ENCODE measurements at regions not wholly inside any gene's neighbourhood (a gene's known extent, or its start where the extent isn't known, plus 50 kb on each side); places are given as distances from the start of the nearest gene placed in this dataset.

DNA sequence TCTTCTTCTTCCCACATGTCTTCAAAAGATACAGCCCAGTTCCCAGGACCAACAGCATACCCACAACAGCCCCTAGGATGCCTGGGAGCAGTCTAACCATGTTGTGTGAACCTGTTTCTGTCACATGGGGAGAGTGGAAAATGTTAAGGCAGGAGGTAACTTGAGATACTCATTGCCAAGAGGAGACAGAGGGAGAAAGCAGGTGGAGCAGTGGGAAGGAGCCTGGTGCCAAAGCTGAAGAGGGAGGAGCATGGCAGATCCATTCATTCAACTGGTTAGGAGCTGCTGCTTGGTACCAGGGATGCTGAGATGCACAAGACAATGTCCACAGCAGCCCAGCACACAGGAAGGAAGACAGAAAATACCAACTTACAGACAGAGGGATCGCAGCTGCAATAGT is 149.8 kb upstream of the ETV3 start:
- Mint-ChIP-seq H3K9me3 (no peaks in the 10 kb centered on the region; the same call in 2 of the 3 replicates), H3K27ac (no peak overlapping the region), H3K4me1 (no peaks in the 10 kb centered on the region), H3K27me3 (ENCODE audit: insufficient read depth, low read depth, poor library complexity) (peaks cover 6% of the 10 kb centered on the region), H3K36me3 (ENCODE audit: low read depth) (no peaks in the 10 kb centered on the region), H3K4me3 (no peak overlapping the region)
- TF ChIP-seq STAT1 (IDR thresholded peaks at IDR 0.05; ENCODE audit: unreplicated experiment) (no peak), NANOG (IDR thresholded peaks at IDR 0.05; ENCODE audit: borderline replicate concordance) (no peak), EZH2 (IDR thresholded peaks at IDR 0.05; ENCODE audit: low read depth, unreplicated experiment) (no peak), JUNB (IDR thresholded peaks at IDR 0.05; ENCODE audit: unreplicated experiment) (no peak), EZH2phosphoT487 (IDR thresholded peaks at IDR 0.05; ENCODE audit: unreplicated experiment) (no peak)
- TF ChIP-seq, protein P1, sequence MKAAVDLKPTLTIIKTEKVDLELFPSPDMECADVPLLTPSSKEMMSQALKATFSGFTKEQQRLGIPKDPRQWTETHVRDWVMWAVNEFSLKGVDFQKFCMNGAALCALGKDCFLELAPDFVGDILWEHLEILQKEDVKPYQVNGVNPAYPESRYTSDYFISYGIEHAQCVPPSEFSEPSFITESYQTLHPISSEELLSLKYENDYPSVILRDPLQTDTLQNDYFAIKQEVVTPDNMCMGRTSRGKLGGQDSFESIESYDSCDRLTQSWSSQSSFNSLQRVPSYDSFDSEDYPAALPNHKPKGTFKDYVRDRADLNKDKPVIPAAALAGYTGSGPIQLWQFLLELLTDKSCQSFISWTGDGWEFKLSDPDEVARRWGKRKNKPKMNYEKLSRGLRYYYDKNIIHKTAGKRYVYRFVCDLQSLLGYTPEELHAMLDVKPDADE (IDR thresholded peaks at IDR 0.05) = no peak
- TF ChIP-seq, protein P2, sequence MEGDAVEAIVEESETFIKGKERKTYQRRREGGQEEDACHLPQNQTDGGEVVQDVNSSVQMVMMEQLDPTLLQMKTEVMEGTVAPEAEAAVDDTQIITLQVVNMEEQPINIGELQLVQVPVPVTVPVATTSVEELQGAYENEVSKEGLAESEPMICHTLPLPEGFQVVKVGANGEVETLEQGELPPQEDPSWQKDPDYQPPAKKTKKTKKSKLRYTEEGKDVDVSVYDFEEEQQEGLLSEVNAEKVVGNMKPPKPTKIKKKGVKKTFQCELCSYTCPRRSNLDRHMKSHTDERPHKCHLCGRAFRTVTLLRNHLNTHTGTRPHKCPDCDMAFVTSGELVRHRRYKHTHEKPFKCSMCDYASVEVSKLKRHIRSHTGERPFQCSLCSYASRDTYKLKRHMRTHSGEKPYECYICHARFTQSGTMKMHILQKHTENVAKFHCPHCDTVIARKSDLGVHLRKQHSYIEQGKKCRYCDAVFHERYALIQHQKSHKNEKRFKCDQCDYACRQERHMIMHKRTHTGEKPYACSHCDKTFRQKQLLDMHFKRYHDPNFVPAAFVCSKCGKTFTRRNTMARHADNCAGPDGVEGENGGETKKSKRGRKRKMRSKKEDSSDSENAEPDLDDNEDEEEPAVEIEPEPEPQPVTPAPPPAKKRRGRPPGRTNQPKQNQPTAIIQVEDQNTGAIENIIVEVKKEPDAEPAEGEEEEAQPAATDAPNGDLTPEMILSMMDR (conservative IDR thresholded peaks at IDR 0.05; ENCODE audit: low read depth in 2 of 2) = no peak
- no peaks in the 10 kb centered on the region for H4K20me1 ChIP-seq (replicated peaks; ENCODE audit: insufficient read depth)
- no peaks in the 10 kb centered on the region for H3K27me3 ChIP-seq (ENCODE audit: insufficient read depth)
- no peaks in the 10 kb centered on the region for H3F3A ChIP-seq (replicated peaks; ENCODE audit: low read depth)
- no peak overlapping the region for H3K4me3 ChIP-seq
- H3K9me2 ChIP-seq (ENCODE audit: insufficient read depth) = peaks cover 8% of the 10 kb centered on the region; the same call in 1 of the 2 replicates
- no peak overlapping the region for H2AFZ ChIP-seq
- H3K36me3 ChIP-seq (ENCODE audit: insufficient read depth) = no peaks in the 10 kb centered on the region
- H3K27ac ChIP-seq (ENCODE audit: low read depth) = no peak overlapping the region
- no peak for DNase-seq (ENCODE audit: low spot score)
- no peaks in the 10 kb centered on the region for H3K79me2 ChIP-seq (replicated peaks; ENCODE audit: insufficient read depth)
- no peaks in the 10 kb centered on the region for H3K4me1 ChIP-seq (ENCODE audit: insufficient read depth)
- H3K4me2 ChIP-seq = no peak overlapping the region
- ATAC-seq = no peak

DNA sequence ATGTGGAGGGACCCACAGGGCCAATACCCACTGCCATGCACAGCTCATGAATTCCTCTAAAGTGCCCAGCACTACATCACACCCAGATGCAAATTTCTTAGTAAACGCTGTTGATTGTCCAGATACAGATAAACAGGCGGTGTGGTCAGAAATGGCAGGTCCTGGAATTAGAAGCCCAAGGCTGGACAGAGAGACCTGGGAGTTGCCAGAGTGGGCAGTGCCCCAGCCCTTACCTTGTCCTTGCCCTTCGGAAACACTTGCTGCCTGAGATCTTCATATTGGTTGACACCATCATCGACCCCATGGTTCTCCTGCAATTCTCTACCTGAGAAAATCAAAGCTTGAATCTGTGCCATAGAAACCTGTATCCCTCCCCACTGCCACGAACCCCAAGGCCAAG is 149.3 kb upstream of the ETV3 start:
- no peak overlapping the region for H3K4me3 ChIP-seq
- no peaks in the 10 kb centered on the region for H3K79me2 ChIP-seq (replicated peaks; ENCODE audit: insufficient read depth)
- H2AFZ ChIP-seq = no peak overlapping the region
- H3K4me3 Mint-ChIP-seq = no peak overlapping the region
- no peaks in the 10 kb centered on the region for H3K36me3 ChIP-seq (ENCODE audit: insufficient read depth)
- H3K4me1 ChIP-seq (ENCODE audit: insufficient read depth) = no peaks in the 10 kb centered on the region
- H4K20me1 ChIP-seq (replicated peaks; ENCODE audit: insufficient read depth) = no peaks in the 10 kb centered on the region
- H3F3A ChIP-seq (replicated peaks; ENCODE audit: low read depth) = no peaks in the 10 kb centered on the region
- no peak for ATAC-seq
- H3K27me3 Mint-ChIP-seq (ENCODE audit: insufficient read depth, low read depth, poor library complexity) = peaks cover 6% of the 10 kb centered on the region
- H3K9me3 Mint-ChIP-seq = no peaks in the 10 kb centered on the region; the same call in 2 of the 3 replicates
- H3K27ac Mint-ChIP-seq = no peak overlapping the region
- no peaks in the 10 kb centered on the region for H3K27me3 ChIP-seq (ENCODE audit: insufficient read depth)
- no peaks in the 10 kb centered on the region for H3K36me3 Mint-ChIP-seq (ENCODE audit: low read depth)
- no peaks in the 10 kb centered on the region for H3K4me1 Mint-ChIP-seq
- no peak for DNase-seq (ENCODE audit: low spot score)
- H3K27ac ChIP-seq (ENCODE audit: low read depth) = no peak overlapping the region
- no peak overlapping the region for H3K4me2 ChIP-seq
- peaks cover 8% of the 10 kb centered on the region; the same call in 1 of the 2 replicates for H3K9me2 ChIP-seq (ENCODE audit: insufficient read depth)
- TF ChIP-seq CREB1 (CRISPR knock-in tag; IDR thresholded peaks at IDR 0.05; ENCODE audit: low read depth) = no peak
- TF ChIP-seq, protein P1 (IDR thresholded peaks at IDR 0.05) = no peak
- TF ChIP-seq POLR2AphosphoS5 (IDR thresholded peaks at IDR 0.05; ENCODE audit: low read depth) = no peak
- TF ChIP-seq, protein P3, sequence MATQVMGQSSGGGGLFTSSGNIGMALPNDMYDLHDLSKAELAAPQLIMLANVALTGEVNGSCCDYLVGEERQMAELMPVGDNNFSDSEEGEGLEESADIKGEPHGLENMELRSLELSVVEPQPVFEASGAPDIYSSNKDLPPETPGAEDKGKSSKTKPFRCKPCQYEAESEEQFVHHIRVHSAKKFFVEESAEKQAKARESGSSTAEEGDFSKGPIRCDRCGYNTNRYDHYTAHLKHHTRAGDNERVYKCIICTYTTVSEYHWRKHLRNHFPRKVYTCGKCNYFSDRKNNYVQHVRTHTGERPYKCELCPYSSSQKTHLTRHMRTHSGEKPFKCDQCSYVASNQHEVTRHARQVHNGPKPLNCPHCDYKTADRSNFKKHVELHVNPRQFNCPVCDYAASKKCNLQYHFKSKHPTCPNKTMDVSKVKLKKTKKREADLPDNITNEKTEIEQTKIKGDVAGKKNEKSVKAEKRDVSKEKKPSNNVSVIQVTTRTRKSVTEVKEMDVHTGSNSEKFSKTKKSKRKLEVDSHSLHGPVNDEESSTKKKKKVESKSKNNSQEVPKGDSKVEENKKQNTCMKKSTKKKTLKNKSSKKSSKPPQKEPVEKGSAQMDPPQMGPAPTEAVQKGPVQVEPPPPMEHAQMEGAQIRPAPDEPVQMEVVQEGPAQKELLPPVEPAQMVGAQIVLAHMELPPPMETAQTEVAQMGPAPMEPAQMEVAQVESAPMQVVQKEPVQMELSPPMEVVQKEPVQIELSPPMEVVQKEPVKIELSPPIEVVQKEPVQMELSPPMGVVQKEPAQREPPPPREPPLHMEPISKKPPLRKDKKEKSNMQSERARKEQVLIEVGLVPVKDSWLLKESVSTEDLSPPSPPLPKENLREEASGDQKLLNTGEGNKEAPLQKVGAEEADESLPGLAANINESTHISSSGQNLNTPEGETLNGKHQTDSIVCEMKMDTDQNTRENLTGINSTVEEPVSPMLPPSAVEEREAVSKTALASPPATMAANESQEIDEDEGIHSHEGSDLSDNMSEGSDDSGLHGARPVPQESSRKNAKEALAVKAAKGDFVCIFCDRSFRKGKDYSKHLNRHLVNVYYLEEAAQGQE (IDR thresholded peaks at IDR 0.05; ENCODE audit: unreplicated experiment) = no peak
- TF ChIP-seq NANOG (IDR thresholded peaks at IDR 0.05; ENCODE audit: borderline replicate concordance) = no peak
- no peak for TF ChIP-seq EZH2phosphoT487 (IDR thresholded peaks at IDR 0.05; ENCODE audit: unreplicated experiment)
- TF ChIP-seq ZNF331 (CRISPR knock-in tag; IDR thresholded peaks at IDR 0.05; ENCODE audit: low read depth) = no peak
- no peak for TF ChIP-seq STAT1 (IDR thresholded peaks at IDR 0.05; ENCODE audit: unreplicated experiment)
- no peak for TF ChIP-seq EZH2 (IDR thresholded peaks at IDR 0.05; ENCODE audit: low read depth, unreplicated experiment)
- TF ChIP-seq ZNF114 (CRISPR knock-in tag; IDR thresholded peaks at IDR 0.05) = no peak
- TF ChIP-seq JUNB (IDR thresholded peaks at IDR 0.05; ENCODE audit: unreplicated experiment) = no peak
